Brain microvascular endothelial cell (primary cell): ENCODE measurements at regions not wholly inside any gene's neighbourhood (a gene's known extent, or its start where the extent isn't known, plus 50 kb on each side); places are given as distances from the start of the nearest gene placed in this dataset.

Experiments used
- DNase-seq: peaks from one replicate; pipeline ENCODE4 v3.0.0-alpha.2; 2020
- H3K27ac ChIP-seq: fragments of 250-450 bp; sonication (Bioruptor Pico); 2 replicates; pipeline ENCODE4 v1.5.1; 2020; ENCODE audit warnings: mild to moderate bottlenecking, moderate library complexity
- H3K27me3 ChIP-seq: fragments of 250-450 bp; sonication (Bioruptor Pico); replicated peaks from 2 replicates; pipeline ENCODE4 v1.5.1; 2020; ENCODE audit warnings: mild to moderate bottlenecking
- H3K36me3 ChIP-seq: fragments of 250-450 bp; sonication (Bioruptor Pico); replicated peaks from 2 replicates; pipeline ENCODE4 v1.5.1; 2020; ENCODE audit warnings: mild to moderate bottlenecking
- H3K4me3 ChIP-seq: 2 replicates; pipeline ENCODE4 v1.5.1; 2011; ENCODE audit warnings: low read depth, mild to moderate bottlenecking, control low read depth, low read length, moderate library complexity
- CTCF ChIP-seq: IDR thresholded peaks from 2 replicates; pipeline ENCODE4 v1.5.1; 2011; ENCODE audit warnings: low read depth, mild to moderate bottlenecking, moderate library complexity, low read length, control low read depth, inconsistent platforms; ENCODE audit errors: missing control alignments
- in situ Hi-C: cut with HindIII; loops from 2 replicates; pipeline ENCODE4 v1.10.0; 2017; ENCODE audit warnings: low sequenced_read_pairs, low pct_ligation_motif_present

GRCh38 chr4:32251126-32251525 is 1531.0 kb downstream of the PCDH7 start:
- no peaks in the 10 kb centered on the region for H3K27me3 ChIP-seq
- no peak overlapping the region for H3K27ac ChIP-seq
- no peak for DNase-seq
- H3K36me3 ChIP-seq = no peaks in the 10 kb centered on the region
- TF ChIP-seq CTCF = no peak
- no peak overlapping the region for H3K4me3 ChIP-seq
- in situ Hi-C loops = no loop called here

GRCh38 chr4:32251926-32252325 is 1531.8 kb downstream of the PCDH7 start:
- in situ Hi-C loops = no loop called here
- DNase-seq = no peak
- no peak for TF ChIP-seq CTCF

GRCh38 chr4:32254216-32254615 is 1534.0 kb downstream of the PCDH7 start:
- Histone ChIP-seq H3K27ac (no peak overlapping the region), H3K4me3 (no peak overlapping the region), H3K27me3 (no peaks in the 10 kb centered on the region), H3K36me3 (no peaks in the 10 kb centered on the region)
- TF ChIP-seq CTCF = no peak
- DNase-seq = no peak
- in situ Hi-C loops = no loop called here

More at GRCh38 chr4:32251926-32252325, 1531.8 kb downstream of the PCDH7 start:
- H3K4me3 ChIP-seq = no peak overlapping the region
- H3K27me3 ChIP-seq = no peaks in the 10 kb centered on the region
- no peaks in the 10 kb centered on the region for H3K36me3 ChIP-seq
- H3K27ac ChIP-seq = no peak overlapping the region

GRCh38 chr4:32258986-32259385 is 1538.8 kb downstream of the PCDH7 start:
- no peak overlapping the region for H3K4me3 ChIP-seq
- in situ Hi-C loops = no loop called here
- DNase-seq = no peak
- no peaks in the 10 kb centered on the region for H3K27me3 ChIP-seq
- no peak overlapping the region for H3K27ac ChIP-seq
- no peak for TF ChIP-seq CTCF
- no peaks in the 10 kb centered on the region for H3K36me3 ChIP-seq

GRCh38 chr4:32261196-32261595 is 1541.0 kb downstream of the PCDH7 start:
- no peak for DNase-seq
- TF ChIP-seq CTCF = no peak
- Histone ChIP-seq H3K27me3 (no peaks in the 10 kb centered on the region), H3K27ac (no peak overlapping the region), H3K36me3 (no peaks in the 10 kb centered on the region), H3K4me3 (no peak overlapping the region)
- in situ Hi-C loops = no loop called here

- DNase-seq = no peak
- Histone ChIP-seq H3K27me3 (no peaks in the 10 kb centered on the region), H3K4me3 (no peak overlapping the region), H3K36me3 (no peaks in the 10 kb centered on the region), H3K27ac (no peak overlapping the region)
- TF ChIP-seq CTCF = no peak
- in situ Hi-C loops = no loop called here
These were observed 1548.7 kb downstream of the PCDH7 start for GRCh38 chr4:32268863-32269262.
